ENCODE measurements at regions not wholly inside any gene's neighbourhood (a gene's known extent, or its start where the extent isn't known, plus 50 kb on each side); places are given as distances from the start of the nearest gene placed in this dataset.

DNA sequence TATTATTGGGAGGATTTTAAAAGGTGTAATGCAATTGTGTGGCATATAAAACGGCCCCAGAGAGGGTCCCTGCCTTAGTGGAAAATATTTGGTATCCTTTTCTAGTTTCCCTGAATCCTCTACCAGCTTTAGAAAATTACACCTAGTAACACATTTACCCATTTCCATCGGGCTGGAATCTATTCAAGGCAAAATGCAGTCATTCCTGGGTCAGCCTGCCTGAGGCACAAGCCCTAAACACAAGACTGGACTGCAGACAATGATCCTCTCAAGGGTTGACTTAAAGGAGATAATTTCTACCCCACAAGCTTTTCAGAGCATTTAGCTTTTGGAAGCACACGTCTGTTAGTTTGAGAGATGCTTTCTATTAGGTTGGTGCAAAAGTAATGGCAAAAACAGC lies 124.4 kb upstream of the ADAMTSL1 start:
- TF ChIP-seq, protein P1, sequence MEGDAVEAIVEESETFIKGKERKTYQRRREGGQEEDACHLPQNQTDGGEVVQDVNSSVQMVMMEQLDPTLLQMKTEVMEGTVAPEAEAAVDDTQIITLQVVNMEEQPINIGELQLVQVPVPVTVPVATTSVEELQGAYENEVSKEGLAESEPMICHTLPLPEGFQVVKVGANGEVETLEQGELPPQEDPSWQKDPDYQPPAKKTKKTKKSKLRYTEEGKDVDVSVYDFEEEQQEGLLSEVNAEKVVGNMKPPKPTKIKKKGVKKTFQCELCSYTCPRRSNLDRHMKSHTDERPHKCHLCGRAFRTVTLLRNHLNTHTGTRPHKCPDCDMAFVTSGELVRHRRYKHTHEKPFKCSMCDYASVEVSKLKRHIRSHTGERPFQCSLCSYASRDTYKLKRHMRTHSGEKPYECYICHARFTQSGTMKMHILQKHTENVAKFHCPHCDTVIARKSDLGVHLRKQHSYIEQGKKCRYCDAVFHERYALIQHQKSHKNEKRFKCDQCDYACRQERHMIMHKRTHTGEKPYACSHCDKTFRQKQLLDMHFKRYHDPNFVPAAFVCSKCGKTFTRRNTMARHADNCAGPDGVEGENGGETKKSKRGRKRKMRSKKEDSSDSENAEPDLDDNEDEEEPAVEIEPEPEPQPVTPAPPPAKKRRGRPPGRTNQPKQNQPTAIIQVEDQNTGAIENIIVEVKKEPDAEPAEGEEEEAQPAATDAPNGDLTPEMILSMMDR (IDR thresholded peaks at IDR 0.05): no peak
- ChIA-PET POLR2A (no interaction called here), CTCF (no interaction called here)
- Mint-ChIP-seq H3K36me3 (ENCODE audit: low read depth) (no peaks in the 10 kb centered on the region), H3K4me3 (no peak overlapping the region), H3K27ac (no peak overlapping the region), H3K4me1 (no peaks in the 10 kb centered on the region), H3K9me3 (no peaks in the 10 kb centered on the region), H3K27me3 (no peaks in the 10 kb centered on the region)
- no peak for ATAC-seq (ENCODE audit: low read depth)
- intact Hi-C loops (cut with micrococcal nuclease): no loop called here
- DNase-seq: no peak

DNA sequence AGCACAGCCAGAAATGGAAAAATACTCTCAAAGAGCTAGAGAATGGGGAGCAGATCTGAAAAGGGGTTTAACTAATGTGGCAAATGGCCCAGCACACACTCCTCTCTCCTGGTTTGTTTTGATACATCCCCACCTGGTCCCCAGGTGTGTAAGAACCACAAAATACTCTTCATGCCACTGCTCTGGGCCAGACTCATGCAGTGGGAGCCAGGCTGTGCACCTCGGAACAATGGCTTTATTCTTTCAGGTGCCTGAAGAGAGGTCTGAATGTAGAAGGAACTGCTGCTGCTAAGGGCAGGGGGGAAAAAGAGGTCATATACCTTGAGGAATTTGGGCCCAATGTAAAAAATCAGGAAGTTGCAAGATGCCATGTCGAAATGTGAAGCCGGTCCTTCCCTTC lies 123.9 kb upstream of the ADAMTSL1 start:
- no peak overlapping the region for H3K27ac Mint-ChIP-seq

DNA sequence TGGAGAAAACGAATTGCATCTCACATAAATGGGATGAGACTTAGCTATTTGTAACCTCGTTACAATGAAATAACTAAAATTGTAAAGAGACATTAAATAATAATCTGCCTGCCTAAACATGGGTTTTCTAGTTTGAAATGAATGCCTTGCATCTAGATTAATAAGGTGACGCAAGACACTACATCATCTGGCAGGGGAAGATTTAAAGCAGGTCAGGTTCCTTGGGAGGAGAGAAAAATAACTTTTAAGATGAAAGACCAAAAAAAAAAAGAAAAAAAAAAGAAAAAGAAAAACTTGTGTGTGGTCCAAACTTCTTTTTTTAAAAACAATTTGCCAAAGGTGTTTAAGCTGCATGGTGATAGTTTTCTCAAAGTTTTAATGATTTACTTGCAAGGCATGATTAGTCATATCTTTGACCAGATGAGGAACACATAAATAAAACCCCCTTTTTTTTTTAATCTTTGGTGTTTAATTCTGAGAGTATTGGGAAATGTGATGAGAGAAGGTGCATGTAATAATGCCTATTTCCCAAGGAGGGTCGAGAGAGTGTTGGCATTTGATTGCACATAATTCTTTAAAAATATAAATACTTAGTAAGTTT lies 122.9 kb upstream of the ADAMTSL1 start:
- H3K4me3 Mint-ChIP-seq: no peak overlapping the region
- CTCF ChIA-PET: no interaction called here
- DNase-seq: no peak
- intact Hi-C loops (cut with micrococcal nuclease): no loop called here
- no peaks in the 10 kb centered on the region for H3K27me3 Mint-ChIP-seq
- no peak overlapping the region for H3K27ac Mint-ChIP-seq
- H3K4me1 Mint-ChIP-seq: no peaks in the 10 kb centered on the region
- no peaks in the 10 kb centered on the region for H3K9me3 Mint-ChIP-seq
- TF ChIP-seq, protein P1 (IDR thresholded peaks at IDR 0.05): no peak
- no peaks in the 10 kb centered on the region for H3K36me3 Mint-ChIP-seq (ENCODE audit: low read depth)
- ATAC-seq (ENCODE audit: low read depth): no peak
- POLR2A ChIA-PET: no interaction called here

More for the DNA sequence above, 123.9 kb upstream of the ADAMTSL1 start:
- CTCF ChIA-PET: no interaction called here
- no peak for ATAC-seq (ENCODE audit: low read depth)
- TF ChIP-seq, protein P1 (IDR thresholded peaks at IDR 0.05): no peak
- intact Hi-C loops (cut with micrococcal nuclease): no loop called here
- H3K27me3 Mint-ChIP-seq: no peaks in the 10 kb centered on the region
- H3K36me3 Mint-ChIP-seq (ENCODE audit: low read depth): no peaks in the 10 kb centered on the region
- no peak overlapping the region for H3K4me3 Mint-ChIP-seq
- DNase-seq: no peak
- H3K9me3 Mint-ChIP-seq: no peaks in the 10 kb centered on the region
- no peaks in the 10 kb centered on the region for H3K4me1 Mint-ChIP-seq
- POLR2A ChIA-PET: no interaction called here

DNA sequence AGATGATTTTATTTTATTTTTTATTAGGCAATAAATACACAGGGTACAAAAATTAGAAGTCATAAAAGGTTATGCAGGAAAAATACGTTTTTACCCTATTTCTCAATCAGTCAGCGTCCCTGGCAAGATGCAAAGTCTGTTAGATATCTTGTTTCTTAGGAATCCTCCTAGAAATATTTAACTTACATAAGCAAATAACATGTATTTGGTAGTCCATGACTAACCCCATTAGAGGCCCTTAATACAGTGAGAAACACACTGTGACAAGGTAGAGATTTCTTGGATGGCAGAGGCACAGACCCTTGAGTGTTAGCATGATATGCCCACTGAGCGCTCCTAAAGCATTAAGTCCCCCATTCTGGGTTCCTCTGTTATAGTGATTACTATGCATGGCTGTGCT lies 121.2 kb upstream of the ADAMTSL1 start:
- ChIA-PET POLR2A (no interaction called here), CTCF (no interaction called here)
- no peak for DNase-seq
- TF ChIP-seq, protein P1 (IDR thresholded peaks at IDR 0.05): no peak
- H3K27ac Mint-ChIP-seq: no peak overlapping the region
- intact Hi-C loops (cut with micrococcal nuclease): no loop called here
- H3K4me1 Mint-ChIP-seq: no peaks in the 10 kb centered on the region
- no peak overlapping the region for H3K4me3 Mint-ChIP-seq
- H3K36me3 Mint-ChIP-seq (ENCODE audit: low read depth): no peaks in the 10 kb centered on the region
- no peak for ATAC-seq (ENCODE audit: low read depth)
- H3K27me3 Mint-ChIP-seq: no peaks in the 10 kb centered on the region
- H3K9me3 Mint-ChIP-seq: no peaks in the 10 kb centered on the region

DNA sequence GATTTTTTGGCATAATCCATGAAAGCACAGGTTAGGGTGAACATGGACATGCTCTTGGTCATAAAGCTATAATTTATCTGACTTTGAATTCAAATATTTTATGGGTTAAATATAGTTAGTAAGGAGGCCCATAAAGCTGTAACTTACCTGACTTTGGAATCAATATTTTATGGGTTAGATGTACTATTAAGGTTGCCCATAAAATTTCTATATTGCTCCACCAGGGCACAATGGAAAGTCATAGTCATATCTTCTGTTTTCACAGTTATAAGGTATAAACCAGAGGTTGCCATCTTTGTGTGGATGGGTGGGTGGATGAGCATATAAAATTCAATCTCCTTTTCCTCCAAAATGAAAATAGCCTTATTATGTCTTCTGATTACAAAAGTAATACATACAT lies 120.5 kb upstream of the ADAMTSL1 start:
- POLR2A ChIA-PET: no interaction called here
- H3K36me3 Mint-ChIP-seq (ENCODE audit: low read depth): no peaks in the 10 kb centered on the region
- TF ChIP-seq, protein P1 (IDR thresholded peaks at IDR 0.05): no peak
- no peaks in the 10 kb centered on the region for H3K9me3 Mint-ChIP-seq
- no peak overlapping the region for H3K4me3 Mint-ChIP-seq
- intact Hi-C loops (cut with micrococcal nuclease): no loop called here
- no peaks in the 10 kb centered on the region for H3K4me1 Mint-ChIP-seq
- ATAC-seq (ENCODE audit: low read depth) (no peak), DNase-seq (no peak)
- no peak overlapping the region for H3K27ac Mint-ChIP-seq
- H3K27me3 Mint-ChIP-seq: no peaks in the 10 kb centered on the region
- CTCF ChIA-PET: no interaction called here

Measured in activated B cell treated with CpG ODN at 0.5 μM for 24 hours (primary cell).